ENCODE measurements at regions not wholly inside any gene's neighbourhood (a gene's known extent, or its start where the extent isn't known, plus 50 kb on each side); places are given as distances from the start of the nearest gene placed in this dataset.
A peak's percentile ranks its signal among the peaks of the same experiment; 100 is the strongest.

DNA sequence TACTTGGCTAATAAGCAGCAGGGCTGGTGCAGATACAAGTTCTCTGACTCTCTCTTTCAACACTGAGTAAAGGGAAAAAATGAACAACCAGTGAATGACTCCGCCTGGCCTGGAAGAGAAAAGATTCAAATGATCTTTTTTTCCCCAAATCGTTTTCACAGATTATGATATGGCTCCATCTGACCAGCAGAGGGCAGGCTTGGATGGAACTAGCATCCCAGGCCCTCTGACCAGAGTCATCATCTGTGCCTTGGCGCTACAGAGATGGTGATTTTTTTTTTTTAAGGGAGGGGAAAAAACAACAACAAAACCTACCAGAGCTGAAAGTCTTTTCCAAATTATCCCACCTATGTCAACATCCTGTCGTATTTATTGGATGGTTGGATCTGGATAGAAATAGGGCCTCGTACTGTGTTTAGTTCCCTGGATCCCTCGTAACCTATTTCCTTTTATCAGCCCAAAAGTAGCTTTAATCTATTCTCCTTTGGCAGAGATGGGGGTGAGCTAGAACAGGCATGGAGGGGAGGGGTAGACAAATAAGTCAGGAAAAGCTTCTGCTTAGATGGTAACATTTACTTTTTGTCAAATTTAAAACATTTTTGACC is 69.7 kb downstream of the PRSS23 start:
- CTCF ChIA-PET: interaction anchor here (0.6 to 3.2 kb wide), 18 partner anchors 16 to 1080 kb away, joined by 3 to 22 read pairs (median 4); no protein-coding TSS in a partner anchor
- H4K20me1 ChIP-seq (ENCODE audit: control insufficient read depth, insufficient read depth): no peaks in the 10 kb centered on the region
- POLR2A ChIA-PET: no interaction called here
- H3K79me2 ChIP-seq (ENCODE audit: control insufficient read depth, insufficient read depth, low read length): no peaks in the 10 kb centered on the region
- H3K4me1 ChIP-seq (ENCODE audit: control insufficient read depth, insufficient read depth, low read length): no peaks in the 10 kb centered on the region
- no peak for FAIRE-seq
- no TSS peak for BruUV-seq (replicated peaks)
- SMC1A ChIA-PET (ENCODE audit: uncharacterized antibody, unreplicated experiment): interaction anchor here (0.5 to 2.0 kb wide), 6 partner anchors 47 to 931 kb away, joined by 3 to 7 read pairs (median 4); no protein-coding TSS in a partner anchor
- no peak overlapping the region for H2AFZ ChIP-seq (ENCODE audit: control insufficient read depth, low read depth, low read length)
- H3K9me3 ChIP-seq (replicated peaks; ENCODE audit: control insufficient read depth, insufficient read depth, low read length): no peaks in the 10 kb centered on the region
- DNase-seq (ENCODE audit: low read depth, low spot score): no peak
- H3K9ac ChIP-seq (ENCODE audit: control insufficient read depth, insufficient read depth, low read length): no peak overlapping the region
- ATAC-seq: peak; percentile 90
- no peaks in the 10 kb centered on the region for H3K27me3 ChIP-seq (replicated peaks in 1 of 2; ENCODE audit: control insufficient read depth in 2 of 2, insufficient read depth in 2 of 2, low read length in 1 of 2)
- no peaks in the 10 kb centered on the region for H3K36me3 ChIP-seq (ENCODE audit: control insufficient read depth in 2 of 2, insufficient read depth in 2 of 2, low read length in 1 of 2)
- 18% methylated on average over 6 of the region's 6 CpGs for WGBS (ENCODE audit: insufficient coverage, insufficient replicate concordance, low lambda C conversion rate, missing lambda C conversion rate)
- RAD21 ChIA-PET (ENCODE audit: unreplicated experiment): interaction anchor here (1.2 to 1.8 kb wide), 3 partner anchors 48 to 551 kb away, joined by 3 to 6 read pairs (median 5); no protein-coding TSS in a partner anchor
- no peak overlapping the region for H3K27ac ChIP-seq (ENCODE audit: control insufficient read depth, insufficient read depth)
- no peak overlapping the region for H3K4me3 ChIP-seq
- no peak overlapping the region for H3K4me2 ChIP-seq (ENCODE audit: control insufficient read depth, insufficient read depth)
- in situ Hi-C loops (cut with MboI) (no loop called here), intact Hi-C loops (cut with micrococcal nuclease; ENCODE audit: unreplicated experiment) (loop anchor here (1.0 kb wide), 2 partner anchors 49 to 420 kb away; no protein-coding TSS in a partner anchor)
- TF ChIP-seq, protein P1, sequence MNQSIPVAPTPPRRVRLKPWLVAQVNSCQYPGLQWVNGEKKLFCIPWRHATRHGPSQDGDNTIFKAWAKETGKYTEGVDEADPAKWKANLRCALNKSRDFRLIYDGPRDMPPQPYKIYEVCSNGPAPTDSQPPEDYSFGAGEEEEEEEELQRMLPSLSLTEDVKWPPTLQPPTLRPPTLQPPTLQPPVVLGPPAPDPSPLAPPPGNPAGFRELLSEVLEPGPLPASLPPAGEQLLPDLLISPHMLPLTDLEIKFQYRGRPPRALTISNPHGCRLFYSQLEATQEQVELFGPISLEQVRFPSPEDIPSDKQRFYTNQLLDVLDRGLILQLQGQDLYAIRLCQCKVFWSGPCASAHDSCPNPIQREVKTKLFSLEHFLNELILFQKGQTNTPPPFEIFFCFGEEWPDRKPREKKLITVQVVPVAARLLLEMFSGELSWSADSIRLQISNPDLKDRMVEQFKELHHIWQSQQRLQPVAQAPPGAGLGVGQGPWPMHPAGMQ (IDR thresholded peaks at IDR 0.05; ENCODE audit: borderline replicate concordance): no peak
- TF ChIP-seq YY1 (IDR thresholded peaks at IDR 0.05; ENCODE audit: low read depth, low read length) (0 out of 2 replicates have a peak, but pooled peaks have one; percentile 41), MXI1 (IDR thresholded peaks at IDR 0.05; ENCODE audit: low read depth, low read length) (no peak), ETV6 (conservative IDR thresholded peaks at IDR 0.05 in 1 of 2, IDR thresholded peaks at IDR 0.05 in 1 of 2; ENCODE audit: borderline replicate concordance in 1 of 2, low read depth in 1 of 2) (no peak), CTCF (IDR thresholded peaks at IDR 0.05 in 2 of 3, conservative IDR thresholded peaks at IDR 0.05 in 1 of 3; ENCODE audit: control insufficient read depth in 2 of 3, extremely low read depth in 1 of 3, insufficient read depth in 1 of 3, low read depth in 3 of 3, low read length in 3 of 3) (peak; percentile 69 to 73 (median 70)), RAD21 (IDR thresholded peaks at IDR 0.05; ENCODE audit: insufficient read depth, low read depth, low read length) (peak; percentile 69), CREB1 (IDR thresholded peaks at IDR 0.05; ENCODE audit: low read depth) (no peak), MEF2A (IDR thresholded peaks at IDR 0.05; ENCODE audit: insufficient read depth, low read depth, low read length) (no peak), RELA (IDR thresholded peaks at IDR 0.05; ENCODE audit: borderline replicate concordance, partially characterized antibody) (no peak), IRF4 (IDR thresholded peaks at IDR 0.05; ENCODE audit: low read depth, low read length) (no peak), ZNF384 (IDR thresholded peaks at IDR 0.05; ENCODE audit: borderline replicate concordance, low read depth, low read length) (no peak), SIN3A (IDR thresholded peaks at IDR 0.05; ENCODE audit: low read depth, low read length) (no peak), ZZZ3 (IDR thresholded peaks at IDR 0.05; ENCODE audit: control insufficient read depth, insufficient read length, low read depth) (no peak), CBX3 (IDR thresholded peaks at IDR 0.05; ENCODE audit: borderline replicate concordance, low read depth) (no peak)
- TF ChIP-seq, protein P2, sequence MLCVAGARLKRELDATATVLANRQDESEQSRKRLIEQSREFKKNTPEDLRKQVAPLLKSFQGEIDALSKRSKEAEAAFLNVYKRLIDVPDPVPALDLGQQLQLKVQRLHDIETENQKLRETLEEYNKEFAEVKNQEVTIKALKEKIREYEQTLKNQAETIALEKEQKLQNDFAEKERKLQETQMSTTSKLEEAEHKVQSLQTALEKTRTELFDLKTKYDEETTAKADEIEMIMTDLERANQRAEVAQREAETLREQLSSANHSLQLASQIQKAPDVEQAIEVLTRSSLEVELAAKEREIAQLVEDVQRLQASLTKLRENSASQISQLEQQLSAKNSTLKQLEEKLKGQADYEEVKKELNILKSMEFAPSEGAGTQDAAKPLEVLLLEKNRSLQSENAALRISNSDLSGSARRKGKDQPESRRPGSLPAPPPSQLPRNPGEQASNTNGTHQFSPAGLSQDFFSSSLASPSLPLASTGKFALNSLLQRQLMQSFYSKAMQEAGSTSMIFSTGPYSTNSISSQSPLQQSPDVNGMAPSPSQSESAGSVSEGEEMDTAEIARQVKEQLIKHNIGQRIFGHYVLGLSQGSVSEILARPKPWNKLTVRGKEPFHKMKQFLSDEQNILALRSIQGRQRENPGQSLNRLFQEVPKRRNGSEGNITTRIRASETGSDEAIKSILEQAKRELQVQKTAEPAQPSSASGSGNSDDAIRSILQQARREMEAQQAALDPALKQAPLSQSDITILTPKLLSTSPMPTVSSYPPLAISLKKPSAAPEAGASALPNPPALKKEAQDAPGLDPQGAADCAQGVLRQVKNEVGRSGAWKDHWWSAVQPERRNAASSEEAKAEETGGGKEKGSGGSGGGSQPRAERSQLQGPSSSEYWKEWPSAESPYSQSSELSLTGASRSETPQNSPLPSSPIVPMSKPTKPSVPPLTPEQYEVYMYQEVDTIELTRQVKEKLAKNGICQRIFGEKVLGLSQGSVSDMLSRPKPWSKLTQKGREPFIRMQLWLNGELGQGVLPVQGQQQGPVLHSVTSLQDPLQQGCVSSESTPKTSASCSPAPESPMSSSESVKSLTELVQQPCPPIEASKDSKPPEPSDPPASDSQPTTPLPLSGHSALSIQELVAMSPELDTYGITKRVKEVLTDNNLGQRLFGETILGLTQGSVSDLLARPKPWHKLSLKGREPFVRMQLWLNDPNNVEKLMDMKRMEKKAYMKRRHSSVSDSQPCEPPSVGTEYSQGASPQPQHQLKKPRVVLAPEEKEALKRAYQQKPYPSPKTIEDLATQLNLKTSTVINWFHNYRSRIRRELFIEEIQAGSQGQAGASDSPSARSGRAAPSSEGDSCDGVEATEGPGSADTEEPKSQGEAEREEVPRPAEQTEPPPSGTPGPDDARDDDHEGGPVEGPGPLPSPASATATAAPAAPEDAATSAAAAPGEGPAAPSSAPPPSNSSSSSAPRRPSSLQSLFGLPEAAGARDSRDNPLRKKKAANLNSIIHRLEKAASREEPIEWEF (IDR thresholded peaks at IDR 0.05; ENCODE audit: insufficient replicate concordance, low read depth, low read length): no peak
